Panc1 (cell line): ENCODE measurements at regions not wholly inside any gene's neighbourhood (a gene's known extent, or its start where the extent isn't known, plus 50 kb on each side); places are given as distances from the start of the nearest gene placed in this dataset.

ENCODE experiments used
- CTCF ChIP-seq: fragments of 450-650 bp; IDR thresholded peaks from 2 replicates; pipeline ENCODE4 v1.5.1; 2017; ENCODE audit warnings: mild to moderate bottlenecking
- POLR2AphosphoS5 ChIP-seq: IDR thresholded peaks from 2 replicates; pipeline ENCODE4 v1.6.1; 2012; ENCODE audit warnings: mild to moderate bottlenecking, low read depth, low read length, moderate library complexity

- TF ChIP-seq CTCF: no peak
- no peak for TF ChIP-seq POLR2AphosphoS5
These were observed 247.6 kb upstream of the C2CD4B start for GRCh38 chr15:62412686-62413085.
